Testis (tissue), 2 donors: ENCODE measurements at regions not wholly inside any gene's neighbourhood (a gene's known extent, or its start where the extent isn't known, plus 50 kb on each side); places are given as distances from the start of the nearest gene placed in this dataset.

Source experiments
- POLR2A ChIP-seq: fragments of 450-650 bp; IDR thresholded peaks from one replicate; pipeline ENCODE4 v1.6.1; 2017; ENCODE audit warnings: antibody characterized with exemption, mild to moderate bottlenecking, moderate library complexity
- TF ChIP-seq, protein P1 (sequence below), 3 experiments: fragments of 450-650 bp in 2 of 3; fragments of 200-600 bp in 1 of 3; sonication (generic) in 1 of 3; IDR thresholded peaks; one replicate each; pipeline ENCODE4 v1.5.1; 2016 to 2019; ENCODE audit warnings: antibody characterized with exemption in 3 of 3, mild to moderate bottlenecking in 2 of 3, moderate library complexity in 1 of 3

DNA sequence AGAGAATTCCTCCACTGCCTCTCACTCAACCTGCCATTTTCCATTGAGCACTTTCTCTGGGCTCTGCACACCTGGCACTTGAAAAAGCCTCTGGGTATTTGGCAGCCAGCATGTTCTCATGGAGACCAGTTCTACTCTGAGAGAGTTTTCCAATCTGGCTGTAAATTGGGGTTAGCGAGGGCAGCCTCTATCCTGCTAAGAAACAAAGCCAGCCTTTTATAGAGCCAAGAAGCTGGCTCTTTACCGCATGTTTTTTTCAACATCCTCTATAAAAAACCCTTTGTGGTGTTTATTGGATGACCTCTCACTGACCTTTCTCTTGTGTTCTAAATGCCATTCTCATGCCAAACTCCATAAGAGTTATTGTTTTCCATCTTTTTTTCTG, 52.6 kb upstream of the RCBTB2 start:
- TF ChIP-seq, protein P1, sequence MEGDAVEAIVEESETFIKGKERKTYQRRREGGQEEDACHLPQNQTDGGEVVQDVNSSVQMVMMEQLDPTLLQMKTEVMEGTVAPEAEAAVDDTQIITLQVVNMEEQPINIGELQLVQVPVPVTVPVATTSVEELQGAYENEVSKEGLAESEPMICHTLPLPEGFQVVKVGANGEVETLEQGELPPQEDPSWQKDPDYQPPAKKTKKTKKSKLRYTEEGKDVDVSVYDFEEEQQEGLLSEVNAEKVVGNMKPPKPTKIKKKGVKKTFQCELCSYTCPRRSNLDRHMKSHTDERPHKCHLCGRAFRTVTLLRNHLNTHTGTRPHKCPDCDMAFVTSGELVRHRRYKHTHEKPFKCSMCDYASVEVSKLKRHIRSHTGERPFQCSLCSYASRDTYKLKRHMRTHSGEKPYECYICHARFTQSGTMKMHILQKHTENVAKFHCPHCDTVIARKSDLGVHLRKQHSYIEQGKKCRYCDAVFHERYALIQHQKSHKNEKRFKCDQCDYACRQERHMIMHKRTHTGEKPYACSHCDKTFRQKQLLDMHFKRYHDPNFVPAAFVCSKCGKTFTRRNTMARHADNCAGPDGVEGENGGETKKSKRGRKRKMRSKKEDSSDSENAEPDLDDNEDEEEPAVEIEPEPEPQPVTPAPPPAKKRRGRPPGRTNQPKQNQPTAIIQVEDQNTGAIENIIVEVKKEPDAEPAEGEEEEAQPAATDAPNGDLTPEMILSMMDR (IDR thresholded peaks at IDR 0.05): no peak
- TF ChIP-seq POLR2A: no peak
